ENCODE measurements at regions not wholly inside any gene's neighbourhood (a gene's known extent, or its start where the extent isn't known, plus 50 kb on each side); places are given as distances from the start of the nearest gene placed in this dataset.

DNA sequence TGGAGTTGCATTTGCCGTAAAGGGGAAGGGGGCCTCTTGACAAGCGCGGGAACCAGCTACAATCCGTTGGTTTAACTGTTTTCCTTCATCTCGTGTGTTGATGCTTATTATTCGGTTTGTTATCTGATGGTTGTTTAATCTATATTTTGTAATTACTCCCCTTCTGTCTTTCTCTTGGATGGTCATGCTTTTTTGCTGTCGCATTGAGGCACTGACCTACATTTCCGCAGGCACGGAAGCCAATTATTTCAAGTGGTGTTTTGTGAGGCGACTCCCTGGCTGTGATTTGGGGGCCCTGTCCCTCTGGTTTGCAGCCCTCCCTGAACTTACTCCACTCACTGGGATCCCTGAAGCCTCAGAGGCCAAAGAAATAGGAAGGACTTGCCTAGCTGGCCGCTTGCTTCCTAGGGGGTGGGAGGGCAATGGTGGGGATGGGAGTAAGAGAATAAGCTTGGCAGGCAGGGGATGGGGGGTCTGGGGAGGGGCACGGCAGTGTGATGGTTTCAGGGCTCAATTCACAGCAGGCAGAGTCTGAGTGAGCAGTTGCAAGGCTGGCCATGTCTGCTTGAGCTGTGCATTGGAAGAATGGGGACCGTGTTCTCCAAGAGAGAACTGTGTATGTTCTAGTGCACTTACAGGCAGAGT, 165.8 kb upstream of the B3GAT1 start:
- no peaks in the 10 kb centered on the region for H3K27me3 ChIP-seq (ENCODE audit: control insufficient read depth in 1 of 2, insufficient read depth in 2 of 2, low read length in 1 of 2)
- H3K9me3 ChIP-seq (ENCODE audit: control insufficient read depth, low read length), result no peaks in the 10 kb centered on the region
- no peak overlapping the region for H3K27ac ChIP-seq (ENCODE audit: low read depth in 1 of 2, low read length in 2 of 2)
- DNase-seq, result peak in 1 of 2 donors; percentile 28
- H3K36me3 ChIP-seq (ENCODE audit: control insufficient read depth in 1 of 2, insufficient read depth in 2 of 2, low read length in 1 of 2), result no peaks in the 10 kb centered on the region
- H3K4me1 ChIP-seq (ENCODE audit: control insufficient read depth in 1 of 2, insufficient read depth in 2 of 2, low read length in 2 of 2), result no peaks in the 10 kb centered on the region
- intact Hi-C loops (cut with DNase I), result no loop called here
- WGBS, 2 donors, result 75 to 76% methylated on average over 13 of the region's 13 CpGs
- no peak for ATAC-seq (ENCODE audit: low FRiP score)
- no peak overlapping the region for H3K4me3 ChIP-seq (ENCODE audit: low read length in 2 of 2)

DNA sequence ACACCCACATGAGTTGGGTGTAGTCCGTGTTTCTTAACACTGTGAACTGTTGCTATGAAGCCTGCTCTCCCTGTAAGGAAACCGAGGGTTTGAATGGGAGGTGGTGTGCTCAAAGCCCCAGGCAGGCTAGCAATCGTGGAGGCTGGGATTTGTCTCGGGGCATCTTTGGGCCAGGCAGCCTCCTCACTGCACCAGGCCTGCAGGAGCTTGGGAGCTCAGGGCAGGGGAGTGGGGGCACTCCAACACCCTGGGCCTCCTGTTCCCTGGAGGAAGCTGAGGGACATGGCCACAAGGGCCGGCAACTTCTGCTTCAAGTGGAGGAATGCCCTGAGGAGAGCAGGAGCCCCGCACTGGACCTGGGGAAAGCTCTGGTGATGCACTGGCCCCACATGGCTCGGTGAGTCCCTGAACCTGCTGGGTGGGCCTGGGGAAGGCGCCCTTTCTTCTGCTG, 164.7 kb upstream of the B3GAT1 start:
- Histone ChIP-seq H3K27ac (ENCODE audit: low read depth in 1 of 2, low read length in 2 of 2) (no peak overlapping the region), H3K9me3 (ENCODE audit: control insufficient read depth, low read length) (no peaks in the 10 kb centered on the region), H3K36me3 (ENCODE audit: control insufficient read depth in 1 of 2, insufficient read depth in 2 of 2, low read length in 1 of 2) (no peaks in the 10 kb centered on the region), H3K4me1 (ENCODE audit: control insufficient read depth in 1 of 2, insufficient read depth in 2 of 2, low read length in 2 of 2) (no peaks in the 10 kb centered on the region), H3K27me3 (ENCODE audit: control insufficient read depth in 1 of 2, insufficient read depth in 2 of 2, low read length in 1 of 2) (no peaks in the 10 kb centered on the region), H3K4me3 (ENCODE audit: low read length in 2 of 2) (no peak overlapping the region)
- 82 to 83% methylated on average over 8 of the region's 8 CpGs for WGBS, 2 donors
- intact Hi-C loops (cut with DNase I), result no loop called here
- ATAC-seq (ENCODE audit: low FRiP score) (no peak), DNase-seq (peak in 1 of 2 donors; percentile 57)

DNA sequence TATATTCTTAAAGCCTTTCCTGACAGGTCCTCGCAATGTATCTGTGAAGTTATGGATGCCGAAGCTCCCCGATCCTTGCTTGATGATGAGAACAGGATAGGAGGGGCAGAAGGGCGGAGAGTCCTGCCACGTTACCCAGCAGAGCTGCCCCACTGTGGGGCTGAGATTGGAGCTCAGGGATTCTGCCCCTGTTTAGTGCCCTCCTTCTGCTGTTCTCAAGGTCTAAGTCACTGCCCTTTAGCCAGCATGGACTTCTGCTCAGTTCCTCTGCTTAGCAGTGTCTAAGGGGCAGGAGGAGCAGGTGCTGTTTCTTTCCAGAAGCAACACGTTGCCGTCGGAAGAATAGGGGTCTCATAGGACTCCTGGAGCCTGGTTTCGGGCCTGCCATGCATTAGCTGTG, 164.2 kb upstream of the B3GAT1 start:
- WGBS, 2 donors, result 64 to 74% methylated on average over 9 of the region's 9 CpGs
- no peak for ATAC-seq (ENCODE audit: low FRiP score)
- H3K4me1 ChIP-seq (ENCODE audit: control insufficient read depth in 1 of 2, insufficient read depth in 2 of 2, low read length in 2 of 2), result no peaks in the 10 kb centered on the region
- no peaks in the 10 kb centered on the region for H3K36me3 ChIP-seq (ENCODE audit: control insufficient read depth in 1 of 2, insufficient read depth in 2 of 2, low read length in 1 of 2)
- no peak overlapping the region for H3K27ac ChIP-seq (ENCODE audit: low read depth in 1 of 2, low read length in 2 of 2)
- no peak overlapping the region for H3K4me3 ChIP-seq (ENCODE audit: low read length in 2 of 2)
- H3K9me3 ChIP-seq (ENCODE audit: control insufficient read depth, low read length), result no peaks in the 10 kb centered on the region
- intact Hi-C loops (cut with DNase I), result no loop called here
- peak in 1 of 2 donors; percentile 34 for DNase-seq
- no peaks in the 10 kb centered on the region for H3K27me3 ChIP-seq (ENCODE audit: control insufficient read depth in 1 of 2, insufficient read depth in 2 of 2, low read length in 1 of 2)

DNA sequence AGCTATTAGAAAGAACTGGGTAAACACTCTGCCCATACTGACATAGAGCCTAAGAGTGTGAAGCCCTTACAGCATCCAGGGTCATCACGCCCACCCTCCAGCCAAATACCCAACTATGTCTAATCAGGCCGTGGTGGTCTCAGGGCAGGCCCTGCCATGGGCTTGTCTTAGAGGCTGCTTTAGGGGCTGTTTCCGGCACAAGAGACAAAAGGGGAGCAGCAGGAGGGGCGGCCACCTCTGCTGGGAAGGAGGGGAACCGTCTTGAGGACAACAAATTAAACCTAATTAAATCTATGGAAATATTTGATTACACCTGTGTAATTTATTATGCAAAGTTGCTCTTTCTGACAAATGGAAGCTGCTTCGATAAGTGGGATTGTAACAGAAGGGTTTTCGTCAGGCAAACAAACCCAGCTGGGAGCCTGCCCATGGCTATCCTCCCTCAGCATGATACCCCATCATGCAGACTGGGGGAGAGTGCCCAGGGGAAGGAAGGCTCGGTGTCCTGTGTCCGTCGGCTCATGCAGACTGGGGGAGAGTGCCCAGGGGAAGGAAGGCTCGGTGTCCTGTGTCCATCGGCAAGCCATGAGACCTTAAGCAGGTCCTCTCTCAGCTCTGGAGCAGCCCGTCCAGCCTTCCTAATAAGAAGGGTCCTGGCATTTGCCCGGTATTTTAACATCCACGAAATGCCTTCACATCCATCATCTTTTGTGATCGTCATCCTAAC, 163.6 kb upstream of the B3GAT1 start:
- peak in 1 of 2 donors; percentile 22 for DNase-seq
- ATAC-seq (ENCODE audit: low FRiP score), result no peak
- Histone ChIP-seq H3K9me3 (ENCODE audit: control insufficient read depth, low read length) (no peaks in the 10 kb centered on the region), H3K36me3 (ENCODE audit: control insufficient read depth in 1 of 2, insufficient read depth in 2 of 2, low read length in 1 of 2) (no peaks in the 10 kb centered on the region), H3K27ac (ENCODE audit: low read depth in 1 of 2, low read length in 2 of 2) (no peak overlapping the region), H3K4me3 (ENCODE audit: low read length in 2 of 2) (no peak overlapping the region), H3K27me3 (ENCODE audit: control insufficient read depth in 1 of 2, insufficient read depth in 2 of 2, low read length in 1 of 2) (no peaks in the 10 kb centered on the region), H3K4me1 (ENCODE audit: control insufficient read depth in 1 of 2, insufficient read depth in 2 of 2, low read length in 2 of 2) (no peaks in the 10 kb centered on the region)
- 69% methylated on average over 16 of the region's 16 CpGs for WGBS, 2 donors
- intact Hi-C loops (cut with DNase I), result no loop called here

DNA sequence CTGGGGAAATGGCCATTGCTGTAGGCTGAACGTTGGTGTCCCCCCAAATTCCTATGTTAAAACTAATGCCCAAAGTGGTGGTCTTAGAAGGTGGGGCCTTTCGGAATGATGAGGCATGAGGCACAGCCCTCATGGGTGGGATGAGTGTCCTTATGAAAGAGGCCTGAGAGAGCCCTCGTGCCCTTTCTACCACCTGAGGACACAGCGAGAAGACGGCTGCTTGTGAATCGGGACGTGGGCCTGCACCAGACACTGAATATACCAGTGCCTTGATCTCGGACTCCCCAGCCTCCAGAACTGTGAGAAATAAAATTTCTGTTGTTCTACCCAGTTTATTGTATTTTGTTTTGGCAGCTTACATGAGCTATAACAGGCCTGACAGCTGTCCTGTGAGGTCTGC, 162.9 kb upstream of the B3GAT1 start:
- intact Hi-C loops (cut with DNase I), result no loop called here
- Histone ChIP-seq H3K9me3 (ENCODE audit: control insufficient read depth, low read length) (no peaks in the 10 kb centered on the region), H3K27me3 (ENCODE audit: control insufficient read depth in 1 of 2, insufficient read depth in 2 of 2, low read length in 1 of 2) (no peaks in the 10 kb centered on the region), H3K4me1 (ENCODE audit: control insufficient read depth in 1 of 2, insufficient read depth in 2 of 2, low read length in 2 of 2) (no peaks in the 10 kb centered on the region), H3K4me3 (ENCODE audit: low read length in 2 of 2) (no peak overlapping the region), H3K27ac (ENCODE audit: low read depth in 1 of 2, low read length in 2 of 2) (no peak overlapping the region), H3K36me3 (ENCODE audit: control insufficient read depth in 1 of 2, insufficient read depth in 2 of 2, low read length in 1 of 2) (no peaks in the 10 kb centered on the region)
- DNase-seq (no peak), ATAC-seq (ENCODE audit: low FRiP score) (no peak)
- WGBS, 2 donors, result 84 to 94% methylated on average over 8 of the region's 8 CpGs

DNA sequence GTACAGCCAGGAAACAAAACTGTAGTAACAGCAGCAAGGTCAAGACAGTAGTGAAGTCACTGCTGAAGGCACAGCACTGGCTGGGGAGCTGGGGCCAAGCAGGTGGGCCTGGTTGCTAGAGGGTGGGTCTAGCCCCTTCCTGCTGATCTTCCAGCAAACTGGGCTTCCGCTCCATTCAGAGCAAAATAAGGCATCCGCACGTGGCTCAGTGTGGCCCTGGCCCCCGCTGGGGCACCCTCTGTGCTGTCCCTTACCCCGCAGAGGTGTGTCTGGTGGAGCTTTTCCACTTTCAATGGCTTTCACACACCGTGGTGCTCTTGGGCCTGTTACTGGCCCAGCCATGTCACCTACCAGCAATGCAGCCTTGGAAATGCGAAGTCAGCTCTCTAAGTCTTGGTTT, 162.4 kb upstream of the B3GAT1 start:
- Histone ChIP-seq H3K4me3 (ENCODE audit: low read length in 2 of 2) (no peak overlapping the region), H3K27me3 (ENCODE audit: control insufficient read depth in 1 of 2, insufficient read depth in 2 of 2, low read length in 1 of 2) (no peaks in the 10 kb centered on the region), H3K27ac (ENCODE audit: low read depth in 1 of 2, low read length in 2 of 2) (no peak overlapping the region), H3K4me1 (ENCODE audit: control insufficient read depth in 1 of 2, insufficient read depth in 2 of 2, low read length in 2 of 2) (no peaks in the 10 kb centered on the region), H3K36me3 (ENCODE audit: control insufficient read depth in 1 of 2, insufficient read depth in 2 of 2, low read length in 1 of 2) (no peaks in the 10 kb centered on the region), H3K9me3 (ENCODE audit: control insufficient read depth, low read length) (no peaks in the 10 kb centered on the region)
- ATAC-seq (ENCODE audit: low FRiP score) (no peak), DNase-seq (peak in 1 of 2 donors; percentile 20)
- 93 to 96% methylated on average over 7 of the region's 7 CpGs for WGBS, 2 donors
- intact Hi-C loops (cut with DNase I), result no loop called here

DNA sequence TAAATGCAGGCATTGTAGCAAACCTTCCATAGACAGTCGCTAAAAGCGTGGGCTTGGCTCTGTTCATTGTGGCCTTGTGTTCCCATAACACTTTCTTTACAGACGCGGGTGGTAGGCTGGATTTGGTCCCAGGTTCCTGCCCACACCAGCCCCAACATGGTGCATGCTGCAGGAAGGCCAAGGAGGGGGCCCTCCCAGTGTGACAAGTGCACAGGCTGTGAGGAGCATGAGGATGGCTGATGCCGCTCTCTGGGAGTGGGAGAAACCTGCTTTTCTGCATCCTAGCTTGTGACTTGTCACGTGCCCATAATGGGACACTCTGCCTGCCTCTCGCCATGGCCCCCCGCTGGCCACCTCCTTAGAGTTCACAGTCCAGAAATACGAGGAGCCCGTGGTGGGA, 161.8 kb upstream of the B3GAT1 start:
- H3K27ac ChIP-seq (ENCODE audit: low read depth in 1 of 2, low read length in 2 of 2), result no peak overlapping the region
- H3K36me3 ChIP-seq (ENCODE audit: control insufficient read depth in 1 of 2, insufficient read depth in 2 of 2, low read length in 1 of 2), result no peaks in the 10 kb centered on the region
- H3K4me1 ChIP-seq (ENCODE audit: control insufficient read depth in 1 of 2, insufficient read depth in 2 of 2, low read length in 2 of 2), result no peaks in the 10 kb centered on the region
- 72 to 80% methylated on average over 10 of the region's 10 CpGs for WGBS, 2 donors
- H3K27me3 ChIP-seq (ENCODE audit: control insufficient read depth in 1 of 2, insufficient read depth in 2 of 2, low read length in 1 of 2), result no peaks in the 10 kb centered on the region
- no peak overlapping the region for H3K4me3 ChIP-seq (ENCODE audit: low read length in 2 of 2)
- ATAC-seq (ENCODE audit: low FRiP score) (no peak), DNase-seq (peak in 1 of 2 donors; percentile 58)
- intact Hi-C loops (cut with DNase I), result no loop called here
- no peaks in the 10 kb centered on the region for H3K9me3 ChIP-seq (ENCODE audit: control insufficient read depth, low read length)

DNA sequence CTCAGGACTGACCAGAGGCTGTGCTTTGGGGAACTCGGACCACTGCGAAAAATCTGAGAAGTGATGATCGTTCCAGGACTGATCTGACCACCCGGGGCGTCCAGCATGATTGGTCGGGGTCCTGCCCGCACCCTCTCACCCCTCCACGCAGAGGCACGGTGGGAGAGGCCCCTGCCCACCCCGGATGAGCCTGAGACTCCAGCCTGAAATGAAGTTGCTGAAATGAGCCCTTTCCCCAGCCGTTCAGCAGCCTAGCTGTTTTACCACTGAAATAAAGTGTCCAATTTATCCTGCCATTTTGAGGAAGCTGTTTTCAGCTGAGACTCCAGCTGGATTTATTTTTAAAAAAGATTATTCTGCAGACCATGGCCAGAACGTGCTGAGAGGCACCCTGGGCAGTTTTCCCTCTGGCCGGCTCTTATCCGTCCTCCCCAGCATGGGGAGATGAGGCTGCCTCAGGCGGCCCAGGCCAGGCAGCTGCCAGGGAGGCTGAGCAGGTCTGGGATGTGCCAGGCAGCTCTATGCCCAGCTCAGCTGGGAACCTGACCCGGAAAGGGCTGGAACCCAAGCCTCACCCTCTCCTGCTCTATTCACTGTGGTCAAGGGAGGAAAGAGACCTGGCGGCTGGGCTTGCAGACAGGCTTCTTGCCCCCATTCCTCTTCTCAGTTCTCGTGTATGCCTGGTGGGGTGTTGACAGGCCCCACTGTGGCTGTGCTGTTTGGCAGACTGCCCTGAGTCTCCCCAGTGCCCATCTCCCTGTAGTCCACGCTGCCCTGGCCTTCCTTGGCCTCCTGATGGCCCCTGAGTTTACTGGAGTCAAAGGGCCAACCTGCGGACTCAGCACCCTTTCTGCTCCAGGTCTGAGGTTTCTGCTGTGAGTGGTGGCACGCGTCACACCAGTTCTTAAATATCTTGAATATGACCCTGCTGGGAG, 161.0 kb upstream of the B3GAT1 start:
- DNase-seq (peak in 1 of 2 donors; percentile 47), ATAC-seq (ENCODE audit: low FRiP score) (no peak)
- Histone ChIP-seq H3K27me3 (ENCODE audit: control insufficient read depth in 1 of 2, insufficient read depth in 2 of 2, low read length in 1 of 2) (no peaks in the 10 kb centered on the region), H3K9me3 (ENCODE audit: control insufficient read depth, low read length) (no peaks in the 10 kb centered on the region), H3K4me1 (ENCODE audit: control insufficient read depth in 1 of 2, insufficient read depth in 2 of 2, low read length in 2 of 2) (no peaks in the 10 kb centered on the region), H3K4me3 (ENCODE audit: low read length in 2 of 2) (no peak overlapping the region), H3K27ac (ENCODE audit: low read depth in 1 of 2, low read length in 2 of 2) (no peak overlapping the region), H3K36me3 (ENCODE audit: control insufficient read depth in 1 of 2, insufficient read depth in 2 of 2, low read length in 1 of 2) (no peaks in the 10 kb centered on the region)
- intact Hi-C loops (cut with DNase I), result no loop called here
- 57 to 59% methylated on average over 22 of the region's 22 CpGs for WGBS, 2 donors

Measured in aorta (tissue), 5 donors.